HuH-7 (cell line): ENCODE measurements at regions not wholly inside any gene's neighbourhood (a gene's known extent, or its start where the extent isn't known, plus 50 kb on each side); places are given as distances from the start of the nearest gene placed in this dataset.
A peak's percentile ranks its signal among the peaks of the same experiment; 100 is the strongest.
"Not testable (repeated sequence)": the region's sequence is repeated elsewhere in the genome, so short reads cannot be mapped to it uniquely, and the experiment has no call there.

Experiments
- DNase-seq: peaks from one replicate; pipeline ENCODE4 v3.0.0; 2011; ENCODE audit warnings: low spot score

DNA sequence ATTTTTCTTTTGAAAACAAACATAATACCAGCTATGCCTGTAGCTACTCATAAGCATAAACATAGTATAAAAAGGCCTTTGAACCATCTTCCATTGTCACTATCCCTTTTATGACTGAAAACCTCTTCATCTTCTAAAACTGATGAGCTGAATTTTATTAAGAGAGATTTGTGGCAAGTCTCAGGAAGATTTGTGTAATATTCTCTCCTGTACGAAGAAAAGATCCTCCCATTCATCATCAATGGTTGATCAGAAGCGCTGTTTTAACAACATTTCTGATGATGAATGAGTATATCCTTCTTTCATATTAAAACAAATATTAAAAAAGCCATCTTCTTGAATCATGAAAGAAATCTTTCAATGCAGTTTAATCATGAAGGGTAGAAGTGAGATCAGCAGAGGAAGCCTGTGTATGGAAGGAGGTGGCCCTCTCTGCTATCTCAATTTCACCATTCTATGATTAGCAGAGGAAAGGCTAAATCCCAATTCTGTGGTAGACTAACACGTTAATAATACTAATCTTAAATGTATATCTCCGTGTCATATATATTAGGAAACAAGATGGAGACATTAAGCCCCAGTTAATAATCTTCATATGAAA is 430.2 kb downstream of the FRK start:
- DNase-seq = no peak

DNA sequence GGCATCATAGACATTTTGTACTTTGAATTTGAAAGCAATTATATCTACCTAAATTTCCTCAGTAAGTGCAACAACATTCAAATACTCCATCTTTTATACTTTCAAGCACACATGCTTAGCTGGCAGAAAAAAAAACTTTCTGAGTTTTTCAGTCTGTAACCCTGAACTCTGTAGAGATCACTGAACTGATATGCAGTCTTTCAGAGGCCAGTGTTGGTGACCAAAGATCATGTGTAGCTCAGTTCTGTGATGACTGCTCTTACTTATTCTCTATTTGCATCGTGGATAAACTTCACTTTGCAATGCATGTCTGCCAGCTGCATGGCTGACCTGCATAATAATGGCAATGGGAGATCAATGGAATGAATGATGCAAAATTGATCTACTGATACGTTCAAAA is 431.3 kb downstream of the FRK start:
- no peak for DNase-seq

- no peak for DNase-seq
Observed at GRCh38 chr6:115618256-115618655, 442.4 kb downstream of the FRK start.

DNA sequence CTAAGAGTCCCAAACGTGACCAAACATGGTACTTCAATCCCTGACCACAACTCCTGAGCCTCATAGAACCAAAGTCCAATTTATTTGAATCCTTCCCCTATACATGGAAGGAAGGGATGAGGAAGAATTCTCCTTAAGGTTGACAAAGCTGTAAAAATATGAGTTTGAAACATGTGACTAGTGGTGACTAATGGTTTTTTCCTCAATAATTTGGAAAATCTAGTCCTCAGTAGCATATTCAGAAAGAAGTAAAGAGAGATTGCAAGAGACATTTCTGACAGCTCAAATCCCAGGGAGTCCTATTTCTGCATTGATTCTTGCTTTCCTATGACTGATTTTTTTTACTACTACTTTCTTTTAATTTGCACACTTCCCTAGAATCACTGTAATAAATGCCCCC is 443.7 kb downstream of the FRK start:
- no peak for DNase-seq

GRCh38 chr6:115613488-115613887 is 447.2 kb downstream of the FRK start:
- DNase-seq = no peak

DNA sequence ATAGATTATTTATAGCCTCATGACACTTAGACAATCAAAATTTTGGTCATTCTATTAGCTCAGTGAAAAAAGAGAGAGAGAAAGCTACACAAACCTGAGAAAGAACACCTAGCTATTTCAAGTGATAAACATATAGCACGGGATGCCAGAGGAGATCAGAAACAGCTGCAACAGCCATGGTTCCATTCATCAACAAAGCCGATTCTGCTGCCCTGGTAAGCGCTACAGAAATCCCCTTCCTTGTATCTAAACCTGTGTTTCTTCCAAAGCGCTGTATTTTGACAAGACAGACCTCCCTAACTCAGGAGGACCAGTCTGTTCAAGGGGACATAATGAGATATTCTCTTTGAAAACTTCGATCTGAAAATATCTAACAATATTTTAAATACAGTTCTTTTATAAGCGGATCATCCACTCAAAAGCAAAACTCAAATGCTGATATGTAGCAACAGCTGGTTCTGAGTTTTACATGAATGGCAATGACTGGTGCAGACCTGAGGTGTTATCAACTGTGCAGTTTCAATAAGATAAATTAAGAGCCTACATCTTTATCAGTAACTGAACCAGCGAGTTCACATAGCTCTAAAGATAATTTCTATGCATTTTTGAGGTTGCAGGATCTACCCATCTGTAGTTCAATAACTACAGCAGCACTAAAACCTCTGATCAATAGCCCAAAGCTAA is 447.8 kb downstream of the FRK start:
- DNase-seq = no peak

- no peak for DNase-seq
Observed at GRCh38 chr6:115612216-115612615, 448.5 kb downstream of the FRK start.

DNA sequence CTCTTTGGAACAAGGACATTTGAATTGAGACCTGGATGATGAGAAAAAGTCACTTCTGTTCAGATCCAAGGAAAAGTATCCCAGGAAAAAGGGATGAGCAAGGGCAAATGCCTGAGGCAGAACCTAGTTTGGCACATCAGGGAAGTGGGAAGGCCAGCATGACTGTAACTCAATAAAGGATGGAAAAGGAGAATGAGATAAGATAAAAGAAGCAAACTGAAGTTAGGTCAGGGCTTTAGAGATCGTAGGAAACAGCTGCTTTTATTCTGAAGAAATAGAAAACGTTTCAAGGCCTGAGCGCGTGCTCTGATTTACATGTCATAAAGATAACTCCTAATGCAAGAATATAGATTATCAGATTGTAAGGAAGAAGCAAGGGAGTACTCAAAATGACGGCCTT is 450.0 kb downstream of the FRK start:
- no peak for DNase-seq

- DNase-seq = no peak
Observed at GRCh38 chr6:115609111-115609510, 451.6 kb downstream of the FRK start.

DNA sequence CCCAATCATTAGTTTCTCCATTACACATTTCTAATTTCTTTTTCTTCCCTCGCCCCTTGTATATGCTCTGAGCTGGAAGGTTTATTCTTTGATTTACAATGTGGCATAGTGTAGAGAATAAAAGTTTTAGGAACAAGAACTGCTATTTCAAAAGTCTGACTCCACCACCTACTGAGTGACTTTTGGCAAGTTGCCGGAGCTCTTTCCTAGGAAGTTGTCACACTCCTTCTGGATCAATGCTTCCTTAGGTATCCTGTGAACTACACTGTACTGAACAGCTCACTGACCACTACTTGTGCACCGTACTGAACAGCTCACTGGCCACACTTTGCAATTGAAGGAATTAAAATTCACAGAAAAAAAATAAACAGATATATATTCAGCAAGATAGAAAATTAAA is 458.2 kb downstream of the FRK start:
- no peak for DNase-seq

- DNase-seq = no peak
Observed at GRCh38 chr6:115601509-115601908, 459.2 kb downstream of the FRK start.

DNA sequence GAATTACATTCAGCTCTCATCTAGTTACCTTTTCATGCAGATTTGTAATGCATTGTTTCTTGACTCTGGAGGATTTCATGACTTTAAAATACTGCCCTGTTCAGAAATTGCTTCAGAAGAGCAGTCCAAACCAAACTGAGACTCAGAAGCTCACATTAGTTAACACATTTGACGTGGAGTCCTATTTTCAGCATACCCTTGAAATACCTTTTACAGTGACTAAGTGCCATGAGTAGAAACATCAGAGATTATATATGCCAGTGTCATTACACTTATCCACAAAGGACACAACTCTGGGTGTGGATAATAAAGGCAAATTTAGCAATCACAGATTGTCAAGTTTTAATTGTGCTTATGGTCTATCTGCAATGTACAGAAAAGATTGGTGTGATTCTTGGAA is 459.6 kb downstream of the FRK start:
- no peak for DNase-seq

DNA sequence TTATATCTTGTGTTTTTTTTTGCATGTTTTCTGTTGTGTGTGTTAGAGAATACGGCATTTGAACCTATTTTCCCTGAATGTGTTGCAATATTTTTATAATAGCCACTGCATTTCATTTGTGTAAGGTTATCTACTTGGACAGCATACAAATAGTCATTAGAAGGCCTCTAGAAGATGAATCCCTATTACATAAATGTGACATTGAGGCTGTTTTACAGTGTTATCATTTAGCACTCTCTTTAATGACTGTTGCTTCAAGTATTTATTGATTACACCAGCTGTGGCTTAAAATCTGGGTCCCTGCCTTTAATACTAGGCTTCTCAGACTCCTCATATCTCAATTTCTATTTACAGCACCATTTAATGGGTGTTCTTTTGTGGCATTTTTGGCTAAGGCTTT is 465.8 kb downstream of the FRK start:
- no peak for DNase-seq

DNA sequence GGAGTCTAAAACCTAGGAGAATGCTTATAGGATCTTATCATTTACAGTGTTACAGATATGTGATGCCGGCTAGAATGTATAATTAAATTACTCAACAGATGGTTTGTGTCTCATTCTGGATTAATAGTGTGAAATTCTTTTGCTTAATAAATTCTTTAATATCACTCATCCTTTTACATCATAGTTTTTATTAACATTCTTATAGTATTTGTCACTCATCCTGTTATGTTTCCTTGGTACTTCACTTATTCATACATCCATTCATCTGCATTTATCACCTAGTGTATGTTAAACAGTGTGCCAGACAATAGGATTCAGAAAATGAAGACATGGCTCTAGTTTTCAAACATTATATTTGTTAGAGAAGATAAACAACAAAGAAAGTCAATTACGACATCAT is 468.7 kb downstream of the FRK start:
- DNase-seq = no peak

- peak; percentile 4 for DNase-seq
Observed at GRCh38 chr6:115589072-115589471, 471.6 kb downstream of the FRK start.

GRCh38 chr6:115583290-115583689 is 477.4 kb downstream of the FRK start:
- no peak for DNase-seq

- DNase-seq = no peak
Observed at GRCh38 chr6:115582386-115582785, 478.3 kb downstream of the FRK start.

DNA sequence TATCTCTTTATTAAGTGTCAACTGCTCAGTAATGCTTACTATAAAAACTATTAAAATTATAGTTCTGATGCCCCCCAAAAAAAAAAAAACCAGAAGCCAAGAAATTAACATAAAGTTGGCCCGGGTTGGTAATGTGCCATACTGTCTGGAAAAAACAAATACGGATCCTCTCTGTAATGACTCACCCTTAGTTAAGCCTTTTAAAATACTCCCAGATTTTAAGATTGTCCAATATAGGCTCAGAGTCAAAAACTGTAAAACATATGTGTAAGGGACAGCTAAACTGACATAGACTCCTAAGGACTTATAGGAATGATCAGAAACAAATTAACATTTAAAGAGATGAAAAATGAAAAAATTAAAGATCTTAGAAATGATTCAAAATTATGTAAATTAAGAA is 481.1 kb downstream of the FRK start:
- DNase-seq = not testable (repeated sequence)

GRCh38 chr6:115577270-115577669 is 483.4 kb downstream of the FRK start:
- no peak for DNase-seq

DNA sequence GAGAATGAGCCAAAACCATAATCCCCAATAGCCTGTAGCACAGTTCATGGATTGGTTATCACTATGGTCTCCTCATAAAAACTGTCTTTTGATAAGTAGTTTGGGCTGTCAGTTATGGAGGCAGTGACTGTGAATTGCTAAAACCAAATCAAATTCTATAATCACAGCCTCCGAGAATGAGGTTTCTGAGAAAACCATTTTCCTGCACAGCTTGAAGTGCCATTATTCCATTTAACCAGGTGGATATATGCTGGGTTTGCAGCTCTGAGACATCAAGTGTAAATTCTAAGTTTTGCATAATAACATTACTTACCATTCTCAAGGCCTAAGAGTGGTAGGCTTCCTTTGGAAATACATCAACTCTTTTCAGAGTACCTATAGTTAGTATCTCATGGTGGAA is 485.4 kb downstream of the FRK start:
- no peak for DNase-seq

GRCh38 chr6:115573861-115574260 is 486.8 kb downstream of the FRK start:
- DNase-seq = no peak

- DNase-seq = no peak
Observed at GRCh38 chr6:115570331-115570730, 490.4 kb downstream of the FRK start.

GRCh38 chr6:115554060-115554459 is 506.6 kb downstream of the FRK start:
- DNase-seq = no peak

DNA sequence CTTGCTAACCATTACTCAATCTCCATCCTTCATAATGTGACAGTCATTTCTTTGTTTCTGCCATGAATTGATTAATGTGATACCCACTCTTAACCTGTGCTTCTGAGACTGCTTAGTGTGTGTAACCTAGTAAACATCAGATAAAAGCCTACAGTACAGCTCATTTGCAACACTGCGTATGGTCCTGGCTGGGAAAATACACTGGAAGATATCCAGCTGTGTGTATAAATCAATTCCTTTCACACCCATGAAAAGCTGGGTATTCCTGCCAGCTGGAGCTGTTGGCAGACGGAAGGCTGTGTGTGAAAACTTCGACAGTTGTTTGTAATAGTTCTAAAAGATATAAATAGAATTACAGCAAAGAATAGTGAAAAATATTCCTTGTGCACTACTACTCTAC is 509.2 kb downstream of the FRK start:
- no peak for DNase-seq

- no peak for DNase-seq
Observed at GRCh38 chr6:115545672-115545986, 515.1 kb downstream of the FRK start.
